HepG2 (cell line): ENCODE measurements at regions not wholly inside any gene's neighbourhood (a gene's known extent, or its start where the extent isn't known, plus 50 kb on each side); places are given as distances from the start of the nearest gene placed in this dataset.

Experiments
- ATAC-seq: fragments of 200-7000 bp; cut with Tn5 transposase; 3 replicates; pipeline ENCODE4 v1.9.1; 2020; ENCODE audit warnings: mild to moderate bottlenecking, moderate library complexity
- BruUV-seq: library from RNA; stranded (reverse); fragments of 400-500 nt; replicated peaks from 2 replicates; lab custom pipeline; 2021; lab: Mats Ljungman, UMichigan
- CTCF ChIA-PET: fragments of 300-600 bp; formaldehyde crosslinking; extraction: SDS; loops from one replicate; lab custom pipeline; 2021; ENCODE audit warnings: low total read pairs, inconsistent platforms, low intra/inter-chr PET ratio; lab: Yijun Ruan, JAX
- POLR2A ChIA-PET: fragments of 350-600 bp; sonication (Branson Sonifier 250); formaldehyde crosslinking; loops from one replicate; lab custom pipeline; 2020; ENCODE audit warnings: antibody characterized with exemption, inconsistent platforms; lab: Yijun Ruan, JAX
- DNase-seq: peaks from one replicate; pipeline ENCODE4 v3.0.0-alpha.2; 2015; ENCODE audit warnings: low spot score
- FAIRE-seq: peaks from 3 replicates; lab custom pipeline; 2011; peaks lifted over from hg19 to GRCh38; lab: Jason Lieb, UNC
- H2AFZ ChIP-seq: one replicate; pipeline ENCODE4 v1.6.1; 2011; ENCODE audit warnings: low read length, inconsistent platforms
- H3K27ac ChIP-seq: fragments of 300-600 bp; 3 replicates; pipeline ENCODE4 v1.8.0; 2011; ENCODE audit warnings: mixed run types, mild to moderate bottlenecking, mixed read lengths, low read length, inconsistent platforms; ENCODE audit not compliant: insufficient read depth; ENCODE audit errors: extremely low read length
- H3K27me3 ChIP-seq, 2 experiments: fragments of 200-600 bp in 1 of 2; 2 replicates in 1 of 2; 3 replicates in 1 of 2; pipeline versions ENCODE4 v1.6.0 to v1.8.0; 2011; ENCODE audit warnings: low read length in 2 of 2, mild to moderate bottlenecking in 2 of 2, moderate library complexity in 2 of 2, inconsistent platforms in 1 of 2; ENCODE audit not compliant: insufficient read depth in 2 of 2, control insufficient read depth in 1 of 2
- H3K36me3 ChIP-seq, 2 experiments: fragments of 200-600 bp in 1 of 2; replicated peaks in 1 of 2; 2 replicates in 1 of 2; 3 replicates in 1 of 2; pipeline versions ENCODE4 v1.5.1 to v1.8.0; 2011; ENCODE audit warnings: low read length in 2 of 2, inconsistent platforms in 1 of 2; ENCODE audit not compliant: insufficient read depth in 2 of 2, control insufficient read depth in 1 of 2
- H3K4me1 ChIP-seq: 2 replicates; pipeline ENCODE4 v1.5.1; 2012; ENCODE audit warnings: low read length, inconsistent platforms; ENCODE audit not compliant: insufficient read depth
- H3K4me2 ChIP-seq: 2 replicates; pipeline ENCODE4 v1.6.0; 2011; ENCODE audit warnings: low read depth, low read length, inconsistent platforms
- H3K4me3 ChIP-seq, 3 experiments: fragments of 200-600 bp in 1 of 3; sonication (generic), shearing (Covaris generic) in 1 of 3; replicated peaks in 1 of 3; 2 replicates each; pipeline ENCODE4 v1.5.1; 2011 to 2016; ENCODE audit warnings: low read length in 3 of 3, inconsistent platforms in 2 of 3, low read depth in 2 of 3, mild to moderate bottlenecking in 2 of 3, control low read depth in 1 of 3, mixed read lengths in 1 of 3; ENCODE audit not compliant: insufficient read depth in 1 of 3
- H3K79me2 ChIP-seq: one replicate; pipeline ENCODE4 v1.6.1; 2011; ENCODE audit warnings: low read length, inconsistent platforms; ENCODE audit not compliant: insufficient read depth
- H3K9ac ChIP-seq: 2 replicates; pipeline ENCODE4 v1.6.0; 2011; ENCODE audit warnings: mild to moderate bottlenecking, low read depth, low read length, inconsistent platforms; ENCODE audit not compliant: insufficient read depth
- H3K9me3 ChIP-seq: 2 replicates; pipeline ENCODE4 v1.5.1; 2012; ENCODE audit warnings: mild to moderate bottlenecking, low read length
- H4K20me1 ChIP-seq: 2 replicates; pipeline ENCODE4 v1.6.0; 2011; ENCODE audit warnings: inconsistent platforms, mild to moderate bottlenecking, low read length, moderate library complexity; ENCODE audit not compliant: insufficient read depth
- ATF7 ChIP-seq, 2 experiments: fragments of 450-650 bp in 1 of 2; sonication (generic) in 1 of 2; formaldehyde crosslinking in 1 of 2; IDR thresholded peaks; 2 replicates each; pipeline versions ENCODE4 v1.4.0 to v1.6.1; 2016 to 2020; ENCODE audit warnings: antibody characterized with exemption in 1 of 2, mild to moderate bottlenecking in 1 of 2, missing genetic modification reagents in 1 of 2
- CEBPB ChIP-seq: IDR thresholded peaks from 2 replicates; pipeline ENCODE4 v1.6.1; 2011; ENCODE audit warnings: low read depth, low read length, improper control_type of control experiment, borderline replicate concordance
- NR2F6 ChIP-seq, 2 experiments: IDR thresholded peaks; 2 replicates each; pipeline ENCODE4 v1.6.1; 2016; ENCODE audit warnings: antibody characterized with exemption in 1 of 2, mild to moderate bottlenecking in 1 of 2
- WGBS: methylation state at CpG from one replicate; pipeline ENCODE4 v1.1.6; 2017; ENCODE audit warnings: low lambda C conversion rate; 5-methylcytosine and 5-hydroxymethylcytosine counted together
- in situ Hi-C: cut with HindIII; loops from 2 replicates; pipeline ENCODE4 v1.10.0; 2017; ENCODE audit warnings: low pct_unique_long_range_greater_than_20kb; ENCODE audit not compliant: extremely low pct_ligation_motif_present
- intact Hi-C: fragments of 100-400 bp; cut with micrococcal nuclease; formaldehyde crosslinking; loops from one replicate; pipeline ENCODE4 v1.10.0; 2022; ENCODE audit not compliant: unreplicated experiment
- TF ChIP-seq, protein P1 (sequence below): sonication (generic); formaldehyde crosslinking; IDR thresholded peaks from 2 replicates; pipeline ENCODE4 v1.8.0; 2023; ENCODE audit warnings: mild to moderate bottlenecking, missing genetic modification reagents
- TF ChIP-seq, protein P2 (sequence below): sonication (generic); formaldehyde crosslinking; conservative IDR thresholded peaks from 2 replicates; pipeline ENCODE4 v1.4.0; 2020; ENCODE audit warnings: mild to moderate bottlenecking, missing genetic modification reagents, moderate library complexity

DNA sequence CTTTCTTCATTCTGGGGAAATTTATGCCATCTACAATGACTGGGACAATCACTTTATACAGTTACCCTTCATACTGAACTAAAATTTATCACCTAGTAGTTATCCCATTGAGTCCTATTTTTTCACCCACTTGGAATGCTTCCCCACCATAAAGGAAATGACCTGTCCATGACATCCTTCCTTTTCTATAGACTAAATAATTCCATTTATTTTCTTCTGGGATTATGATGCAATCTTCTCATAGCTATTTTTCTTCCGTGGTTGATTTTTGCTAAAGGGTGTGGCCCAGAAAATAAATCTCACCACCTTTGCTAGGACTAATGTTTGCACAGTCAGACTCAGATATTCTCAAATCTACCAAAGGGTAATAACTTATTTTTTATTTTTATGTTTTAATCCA is 186.1 kb upstream of the NRXN1 start:
- H3K4me2 ChIP-seq = no peak overlapping the region
- ChIA-PET CTCF (no interaction called here), POLR2A (no interaction called here)
- DNase-seq (no peak), ATAC-seq (no peak), FAIRE-seq (no peak)
- in situ Hi-C loops = no loop called here
- H3K36me3 ChIP-seq = no peaks in the 10 kb centered on the region
- WGBS = 0% methylated on average over 1 of the region's 1 CpG
- no peak overlapping the region for H3K27ac ChIP-seq
- no peaks in the 10 kb centered on the region for H3K27me3 ChIP-seq
- no TSS peak for BruUV-seq
- TF ChIP-seq NR2F6 (IDR thresholded peaks at IDR 0.05) (no peak), NR2F6 (CRISPR knock-in tag; IDR thresholded peaks at IDR 0.05) (no peak), CEBPB (peak; percentile 8; the same call in 1 of the 2 replicates), ATF7 (IDR thresholded peaks at IDR 0.05) (0 out of 2 replicates have a peak, but pooled peaks have one; percentile 15), ATF7 (CRISPR knock-in tag; IDR thresholded peaks at IDR 0.05) (no peak)
- TF ChIP-seq, protein P1, sequence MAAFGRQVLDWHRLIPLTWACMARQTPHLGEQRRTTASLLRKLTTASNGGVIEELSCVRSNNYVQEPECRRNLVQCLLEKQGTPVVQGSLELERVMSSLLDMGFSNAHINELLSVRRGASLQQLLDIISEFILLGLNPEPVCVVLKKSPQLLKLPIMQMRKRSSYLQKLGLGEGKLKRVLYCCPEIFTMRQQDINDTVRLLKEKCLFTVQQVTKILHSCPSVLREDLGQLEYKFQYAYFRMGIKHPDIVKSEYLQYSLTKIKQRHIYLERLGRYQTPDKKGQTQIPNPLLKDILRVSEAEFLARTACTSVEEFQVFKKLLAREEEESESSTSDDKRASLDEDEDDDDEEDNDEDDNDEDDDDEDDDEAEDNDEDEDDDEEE (CRISPR knock-in tag) = no peak
- TF ChIP-seq, protein P2, sequence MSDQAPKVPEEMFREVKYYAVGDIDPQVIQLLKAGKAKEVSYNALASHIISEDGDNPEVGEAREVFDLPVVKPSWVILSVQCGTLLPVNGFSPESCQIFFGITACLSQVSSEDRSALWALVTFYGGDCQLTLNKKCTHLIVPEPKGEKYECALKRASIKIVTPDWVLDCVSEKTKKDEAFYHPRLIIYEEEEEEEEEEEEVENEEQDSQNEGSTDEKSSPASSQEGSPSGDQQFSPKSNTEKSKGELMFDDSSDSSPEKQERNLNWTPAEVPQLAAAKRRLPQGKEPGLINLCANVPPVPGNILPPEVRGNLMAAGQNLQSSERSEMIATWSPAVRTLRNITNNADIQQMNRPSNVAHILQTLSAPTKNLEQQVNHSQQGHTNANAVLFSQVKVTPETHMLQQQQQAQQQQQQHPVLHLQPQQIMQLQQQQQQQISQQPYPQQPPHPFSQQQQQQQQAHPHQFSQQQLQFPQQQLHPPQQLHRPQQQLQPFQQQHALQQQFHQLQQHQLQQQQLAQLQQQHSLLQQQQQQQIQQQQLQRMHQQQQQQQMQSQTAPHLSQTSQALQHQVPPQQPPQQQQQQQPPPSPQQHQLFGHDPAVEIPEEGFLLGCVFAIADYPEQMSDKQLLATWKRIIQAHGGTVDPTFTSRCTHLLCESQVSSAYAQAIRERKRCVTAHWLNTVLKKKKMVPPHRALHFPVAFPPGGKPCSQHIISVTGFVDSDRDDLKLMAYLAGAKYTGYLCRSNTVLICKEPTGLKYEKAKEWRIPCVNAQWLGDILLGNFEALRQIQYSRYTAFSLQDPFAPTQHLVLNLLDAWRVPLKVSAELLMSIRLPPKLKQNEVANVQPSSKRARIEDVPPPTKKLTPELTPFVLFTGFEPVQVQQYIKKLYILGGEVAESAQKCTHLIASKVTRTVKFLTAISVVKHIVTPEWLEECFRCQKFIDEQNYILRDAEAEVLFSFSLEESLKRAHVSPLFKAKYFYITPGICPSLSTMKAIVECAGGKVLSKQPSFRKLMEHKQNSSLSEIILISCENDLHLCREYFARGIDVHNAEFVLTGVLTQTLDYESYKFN (CRISPR knock-in tag) = no peak
- no peaks in the 10 kb centered on the region for H4K20me1 ChIP-seq
- no peaks in the 10 kb centered on the region for H3K79me2 ChIP-seq
- intact Hi-C loops = no loop called here
- H3K4me1 ChIP-seq = no peaks in the 10 kb centered on the region
- no peak overlapping the region for H3K9ac ChIP-seq
- no peak overlapping the region for H2AFZ ChIP-seq
- H3K4me3 ChIP-seq = no peak overlapping the region
- H3K9me3 ChIP-seq = peaks cover 79% of the 10 kb centered on the region
